ENCODE measurements at regions not wholly inside any gene's neighbourhood (a gene's known extent, or its start where the extent isn't known, plus 50 kb on each side); places are given as distances from the start of the nearest gene placed in this dataset.

- DNase-seq (ENCODE audit: insufficient read length, low spot score) (no peak), FAIRE-seq (no peak)
These were observed 269.4 kb downstream of the TCF7L2 start for GRCh38 chr10:113219446-113219845.

GRCh38 chr10:113221756-113222168 is 271.7 kb downstream of the TCF7L2 start:
- FAIRE-seq (no peak), DNase-seq (ENCODE audit: insufficient read length, low spot score) (no peak)

GRCh38 chr10:113222207-113222606 is 272.2 kb downstream of the TCF7L2 start:
- FAIRE-seq (no peak), DNase-seq (ENCODE audit: insufficient read length, low spot score) (no peak)

- DNase-seq (ENCODE audit: insufficient read length, low spot score) (no peak), FAIRE-seq (no peak)
These were observed 275.3 kb downstream of the TCF7L2 start for GRCh38 chr10:113225364-113225763.

GRCh38 chr10:113225903-113226302 is 275.9 kb downstream of the TCF7L2 start:
- no peak for DNase-seq (ENCODE audit: insufficient read length, low spot score)
- FAIRE-seq, result no peak

- DNase-seq (ENCODE audit: insufficient read length, low spot score), result no peak
- FAIRE-seq, result no peak
These were observed 276.4 kb downstream of the TCF7L2 start for GRCh38 chr10:113226399-113226798.

GRCh38 chr10:113226831-113227445 is 276.9 kb downstream of the TCF7L2 start:
- DNase-seq (ENCODE audit: insufficient read length, low spot score), result no peak
- no peak for FAIRE-seq

GRCh38 chr10:113228530-113228929 is 278.5 kb downstream of the TCF7L2 start:
- DNase-seq (ENCODE audit: insufficient read length, low spot score) (no peak), FAIRE-seq (no peak)

GRCh38 chr10:113230011-113230610 is 280.1 kb downstream of the TCF7L2 start:
- no peak for DNase-seq (ENCODE audit: insufficient read length, low spot score)
- FAIRE-seq, result no peak

- DNase-seq (ENCODE audit: insufficient read length, low spot score) (no peak), FAIRE-seq (no peak)
These were observed 283.0 kb downstream of the TCF7L2 start for GRCh38 chr10:113232928-113233511.

- FAIRE-seq, result no peak
- DNase-seq (ENCODE audit: insufficient read length, low spot score), result no peak
These were observed 284.4 kb downstream of the TCF7L2 start for GRCh38 chr10:113234481-113234880.

GRCh38 chr10:113235508-113235907 is 285.5 kb downstream of the TCF7L2 start:
- DNase-seq (ENCODE audit: insufficient read length, low spot score), result no peak
- FAIRE-seq, result no peak

- FAIRE-seq (no peak), DNase-seq (ENCODE audit: insufficient read length, low spot score) (no peak)
These were observed 287.0 kb downstream of the TCF7L2 start for GRCh38 chr10:113236998-113237397.

GRCh38 chr10:113239566-113240350 is 289.7 kb downstream of the TCF7L2 start:
- no peak for DNase-seq (ENCODE audit: insufficient read length, low spot score)
- FAIRE-seq, result no peak

GRCh38 chr10:113240736-113241135 is 290.7 kb downstream of the TCF7L2 start:
- FAIRE-seq, result no peak
- no peak for DNase-seq (ENCODE audit: insufficient read length, low spot score)

- DNase-seq (ENCODE audit: insufficient read length, low spot score) (no peak), FAIRE-seq (no peak)
These were observed 291.7 kb downstream of the TCF7L2 start for GRCh38 chr10:113241599-113242360.

GRCh38 chr10:113243311-113243710 is 293.3 kb downstream of the TCF7L2 start:
- DNase-seq (ENCODE audit: insufficient read length, low spot score), result no peak
- FAIRE-seq, result no peak

GRCh38 chr10:113244750-113245149 is 294.7 kb downstream of the TCF7L2 start:
- FAIRE-seq (no peak), DNase-seq (ENCODE audit: insufficient read length, low spot score) (no peak)

- no peak for FAIRE-seq
These were observed 295.2 kb downstream of the TCF7L2 start for GRCh38 chr10:113245286-113245685.

GRCh38 chr10:113247050-113247449 is 297.0 kb downstream of the TCF7L2 start:
- FAIRE-seq (no peak), DNase-seq (ENCODE audit: insufficient read length, low spot score) (no peak)

More at GRCh38 chr10:113245286-113245685, 295.2 kb downstream of the TCF7L2 start:
- DNase-seq (ENCODE audit: insufficient read length, low spot score), result no peak
